GM23248 (cell line): ENCODE measurements at regions not wholly inside any gene's neighbourhood (a gene's known extent, or its start where the extent isn't known, plus 50 kb on each side); places are given as distances from the start of the nearest gene placed in this dataset.

ENCODE experiments used
- EZH2 ChIP-seq: fragments of 200-600 bp; sonication (generic); IDR thresholded peaks from 2 replicates; pipeline ENCODE4 v1.6.1; 2018; ENCODE audit warnings: antibody characterized with exemption, mild to moderate bottlenecking; ENCODE audit not compliant: insufficient read depth, poor library complexity, severe bottlenecking
- EZH2phosphoT487 ChIP-seq: fragments of 200-600 bp; sonication (generic); IDR thresholded peaks from 2 replicates; pipeline ENCODE4 v1.6.1; 2018; ENCODE audit warnings: antibody characterized with exemption, moderate library complexity, mild to moderate bottlenecking, low read depth; ENCODE audit not compliant: insufficient read depth

GRCh38 chr3:22392859-22393258 lies 641.8 kb upstream of the ZNF385D start:
- no peak for TF ChIP-seq EZH2
- TF ChIP-seq EZH2phosphoT487 = no peak
